GM21390 (cell line): ENCODE measurements at regions not wholly inside any gene's neighbourhood (a gene's known extent, or its start where the extent isn't known, plus 50 kb on each side); places are given as distances from the start of the nearest gene placed in this dataset.
A peak's percentile ranks its signal among the peaks of the same experiment; 100 is the strongest.

Experiments
- ATAC-seq: cut with Tn5 transposase; IDR thresholded peaks from one replicate; pipeline ENCODE4 v1.9.1; 2021; ENCODE audit not compliant: unreplicated experiment

DNA sequence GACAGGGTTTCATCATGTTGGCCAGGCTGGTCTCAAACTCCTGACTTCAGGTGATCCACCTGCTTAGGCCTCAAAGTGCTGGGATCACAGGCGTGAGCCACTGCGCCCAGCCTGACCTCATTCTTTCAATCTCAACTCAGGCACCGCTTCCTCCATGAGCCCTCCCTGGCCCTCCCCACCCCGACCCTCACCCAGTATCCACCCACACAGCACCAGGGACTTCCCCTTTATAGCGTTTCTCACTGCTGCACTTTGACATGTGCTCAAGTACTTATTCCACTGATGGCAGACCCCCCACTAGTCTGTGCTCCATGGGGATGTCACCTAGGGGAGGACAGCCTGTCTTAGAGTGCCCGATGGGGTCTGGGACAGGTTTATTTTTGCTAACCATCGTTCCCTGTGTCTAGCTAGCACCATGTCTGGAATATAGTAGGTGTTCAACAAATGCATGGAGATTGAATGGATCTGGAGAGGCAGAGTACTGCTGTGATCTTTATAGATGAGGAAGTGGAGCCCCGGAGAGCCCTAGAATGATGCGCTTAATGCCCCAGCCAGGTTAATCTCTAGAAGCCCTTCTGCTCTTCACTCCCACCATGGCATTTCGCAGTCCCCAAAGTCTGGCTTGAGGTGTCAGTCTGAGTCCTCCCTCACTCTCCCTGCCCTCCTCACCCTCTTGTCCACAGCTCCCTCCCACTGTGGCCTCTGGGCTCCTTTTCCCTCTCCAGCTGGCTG lies 258.8 kb downstream of the RPS24 start:
- no peak for ATAC-seq

GRCh38 chr10:78292982-78293865 lies 259.6 kb downstream of the RPS24 start:
- no peak for ATAC-seq

GRCh38 chr10:78295242-78295641 lies 261.6 kb downstream of the RPS24 start:
- no peak for ATAC-seq

GRCh38 chr10:78296785-78297184 lies 263.1 kb downstream of the RPS24 start:
- no peak for ATAC-seq

DNA sequence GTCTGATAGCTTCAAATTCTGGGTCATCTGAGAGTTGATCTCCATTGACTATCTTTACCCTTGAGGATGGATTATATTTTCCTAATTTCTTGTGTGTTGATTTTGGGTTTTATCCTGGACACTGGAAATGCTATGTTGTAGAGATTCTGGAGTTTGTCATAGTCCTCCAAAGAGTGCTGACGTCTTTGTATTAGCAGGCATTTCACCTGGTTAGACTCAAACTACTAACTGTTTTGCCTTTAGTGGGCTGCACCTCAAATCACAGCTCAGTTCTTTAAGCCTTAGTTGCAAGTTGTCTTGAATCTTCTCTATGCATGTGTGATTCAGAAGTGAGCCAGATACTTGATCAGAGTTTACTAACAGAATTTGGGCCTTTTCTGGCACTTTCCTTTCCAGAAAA lies 264.3 kb downstream of the RPS24 start:
- ATAC-seq: no peak

DNA sequence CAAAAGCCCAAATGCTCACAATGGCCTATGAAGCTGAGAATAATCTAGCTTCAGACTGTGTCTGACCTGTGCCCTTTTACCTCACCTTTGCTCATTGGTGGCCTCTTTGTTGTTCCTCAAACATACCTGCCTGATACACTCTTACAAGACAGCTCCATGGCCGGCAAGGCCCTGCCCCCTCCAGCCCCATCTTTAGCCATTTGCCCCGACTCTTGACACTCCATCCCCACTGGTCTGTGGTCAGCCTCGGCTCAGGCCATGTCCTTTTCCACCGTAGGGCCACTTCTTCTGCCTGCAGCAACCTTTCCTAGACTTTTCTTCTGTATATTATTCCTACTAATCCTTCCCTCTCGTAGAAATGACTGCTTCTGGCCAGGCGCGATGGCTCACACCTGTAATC lies 265.2 kb downstream of the RPS24 start:
- no peak for ATAC-seq

GRCh38 chr10:78299851-78300468 lies 266.3 kb downstream of the RPS24 start:
- no peak for ATAC-seq

- no peak for ATAC-seq
These were observed 266.9 kb downstream of the RPS24 start for GRCh38 chr10:78300526-78300925.

GRCh38 chr10:78301481-78301880 lies 267.8 kb downstream of the RPS24 start:
- ATAC-seq: no peak

DNA sequence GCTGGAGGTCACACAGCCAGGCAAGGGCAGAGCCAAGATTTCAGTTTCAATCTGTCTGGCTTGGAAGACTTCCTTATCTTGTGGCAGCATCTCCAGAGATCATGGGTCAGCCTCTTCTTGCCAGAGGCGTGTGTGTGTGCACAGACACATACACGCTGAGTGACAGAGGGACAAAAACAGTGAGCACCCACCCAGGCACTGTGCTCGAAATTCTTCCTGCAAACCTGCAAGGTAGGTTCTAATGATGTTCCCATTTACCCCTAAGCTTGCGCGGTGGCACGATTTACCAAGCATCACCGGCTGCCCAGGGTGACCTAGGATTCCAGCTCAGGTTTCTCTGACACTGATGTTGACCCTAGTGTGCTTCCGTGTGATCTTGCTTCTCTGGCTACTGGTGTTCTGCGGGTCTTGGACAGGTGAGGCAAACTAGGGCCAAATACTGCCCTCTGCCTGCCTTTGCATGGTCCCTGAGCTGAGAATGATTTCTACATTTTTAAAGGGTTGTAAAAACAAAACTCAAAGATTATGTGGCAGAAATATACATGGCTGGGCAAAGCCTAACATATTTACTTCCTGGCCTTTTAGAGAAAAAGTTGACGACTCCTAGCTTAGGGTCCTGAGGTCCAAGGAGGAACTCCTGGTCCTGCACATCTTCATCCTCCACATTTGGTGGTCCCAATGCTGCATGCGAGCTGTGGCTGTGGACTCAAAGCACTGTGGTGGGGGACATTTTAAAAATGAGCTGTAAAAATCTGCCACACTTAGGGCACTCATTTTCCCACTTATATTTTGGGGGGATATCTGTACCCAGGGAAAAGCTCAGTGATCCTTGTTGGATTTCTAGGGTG lies 268.5 kb downstream of the RPS24 start:
- ATAC-seq: no peak

- ATAC-seq: no peak
These were observed 269.0 kb downstream of the RPS24 start for GRCh38 chr10:78302739-78302988.

GRCh38 chr10:78302989-78303854 lies 269.6 kb downstream of the RPS24 start:
- peak; percentile 80 for ATAC-seq

DNA sequence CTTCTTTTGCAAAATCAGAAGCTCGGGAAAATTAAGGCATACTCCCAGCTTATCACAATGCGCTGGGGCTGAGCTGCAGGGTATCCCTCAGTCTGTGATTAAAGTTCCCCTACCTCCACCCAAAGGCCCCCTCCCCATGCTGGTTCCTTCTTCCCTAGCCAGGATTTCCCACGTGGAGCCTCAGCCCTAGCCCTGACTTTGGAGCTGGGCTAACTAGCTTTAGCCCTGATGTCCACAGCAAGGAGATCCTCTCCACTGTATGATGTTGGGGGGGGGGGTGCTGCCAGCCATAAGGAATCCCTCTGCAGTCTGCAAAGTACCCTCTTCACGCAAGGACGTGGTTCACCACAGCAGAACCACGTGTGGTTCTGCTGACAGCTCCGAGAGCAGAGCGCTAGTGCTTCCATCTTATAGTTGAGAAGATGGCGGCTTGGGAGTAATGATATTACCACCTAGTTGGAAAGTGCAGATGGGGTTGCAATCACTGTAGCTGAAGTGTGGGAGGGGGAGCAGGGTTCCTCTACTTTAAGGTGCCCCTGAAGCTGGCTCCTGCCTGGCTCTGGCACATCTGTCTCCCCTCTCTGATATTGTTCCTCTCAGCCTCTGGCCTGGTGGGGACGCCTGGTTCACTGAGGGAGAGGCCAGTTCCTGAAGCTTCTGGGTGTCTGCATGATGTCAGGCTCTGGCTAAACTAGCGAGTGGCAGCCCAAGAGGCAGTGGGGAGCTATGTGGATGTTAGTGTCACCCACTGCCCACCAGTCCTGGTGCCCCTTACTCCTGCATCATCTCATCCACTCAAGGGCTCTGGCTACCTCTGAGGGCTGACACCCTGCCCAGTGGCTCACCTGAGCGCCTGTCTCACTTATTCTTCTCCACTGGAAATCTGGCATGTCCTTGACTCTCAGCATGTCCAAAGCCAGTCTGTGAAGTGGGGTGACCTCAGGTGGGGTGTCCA lies 270.7 kb downstream of the RPS24 start:
- ATAC-seq: no peak

- ATAC-seq: no peak
These were observed 271.6 kb downstream of the RPS24 start for GRCh38 chr10:78305311-78305710.

- ATAC-seq: no peak
These were observed 272.7 kb downstream of the RPS24 start for GRCh38 chr10:78306358-78306757.

- ATAC-seq: no peak
These were observed 273.9 kb downstream of the RPS24 start for GRCh38 chr10:78307576-78307975.

GRCh38 chr10:78309536-78310237 lies 276.0 kb downstream of the RPS24 start:
- no peak for ATAC-seq

DNA sequence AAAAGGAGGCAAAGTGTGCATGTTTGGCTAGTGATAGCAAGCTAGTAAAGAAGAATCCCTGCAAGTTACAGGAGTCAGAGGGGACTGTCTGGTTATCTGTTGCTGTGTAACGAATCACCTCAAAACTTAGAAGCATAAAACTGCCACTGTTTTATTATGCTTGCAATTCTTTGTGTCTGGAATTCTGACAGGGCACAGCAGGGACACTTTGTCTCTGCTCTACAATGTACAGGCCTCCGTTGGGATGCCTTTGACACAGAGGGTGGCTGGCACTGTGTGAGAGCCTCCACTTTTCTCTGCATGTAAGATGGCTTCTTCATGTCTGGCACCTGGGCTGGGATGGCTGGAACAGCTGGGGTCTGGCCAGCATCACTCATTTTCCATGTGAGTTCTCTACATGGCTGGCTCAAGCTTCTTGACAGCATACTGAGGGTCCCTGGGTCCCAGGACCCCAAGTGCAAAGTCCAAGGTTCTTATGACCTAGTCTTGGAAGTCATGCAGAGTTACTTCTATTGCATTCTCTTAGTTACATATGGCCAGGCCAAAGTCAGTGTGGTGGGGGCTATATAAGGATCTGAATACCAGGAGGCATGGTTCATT lies 276.9 kb downstream of the RPS24 start:
- ATAC-seq: no peak
